Keratinocyte (primary cell): ENCODE measurements at regions not wholly inside any gene's neighbourhood (a gene's known extent, or its start where the extent isn't known, plus 50 kb on each side); places are given as distances from the start of the nearest gene placed in this dataset.

Source experiments
- EZH2 ChIP-seq: IDR thresholded peaks from one replicate; pipeline ENCODE4 v1.6.1; 2012; ENCODE audit warnings: inconsistent platforms, mild to moderate bottlenecking, low read length, moderate library complexity
- TF ChIP-seq, protein P1 (sequence below), 3 experiments: IDR thresholded peaks in 1 of 3; conservative IDR thresholded peaks in 1 of 3; optimal IDR thresholded peaks in 1 of 3; 2 replicates in 2 of 3; 3 replicates in 1 of 3; pipeline versions ENCODE3 to v1.5.1; 2011; ENCODE audit warnings: low read length in 3 of 3, mild to moderate bottlenecking in 3 of 3, moderate library complexity in 2 of 3, control low read depth in 1 of 3, inconsistent platforms in 1 of 3; ENCODE audit not compliant: insufficient read depth in 2 of 3; ENCODE audit errors: extremely low read depth in 1 of 3

DNA sequence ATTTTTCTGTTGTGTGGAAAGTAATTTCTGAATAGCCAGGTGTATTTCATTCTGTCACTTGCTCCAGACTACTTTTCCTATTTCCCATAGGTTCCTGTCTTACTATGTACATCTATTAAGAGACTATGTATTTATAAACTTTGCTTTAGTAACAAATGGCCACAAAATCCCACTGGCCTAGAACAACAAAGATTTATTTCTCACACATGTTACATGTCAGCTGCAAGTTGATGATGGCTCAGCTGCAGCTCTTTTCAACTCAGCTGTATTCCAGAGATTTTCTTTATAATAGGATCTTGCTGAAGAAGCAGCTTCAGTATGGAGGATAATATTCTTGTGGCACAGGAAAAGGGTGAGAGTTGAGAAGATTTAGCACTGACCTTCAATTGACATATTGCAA is 539.6 kb upstream of the LRRC4C start:
- TF ChIP-seq, protein P1, sequence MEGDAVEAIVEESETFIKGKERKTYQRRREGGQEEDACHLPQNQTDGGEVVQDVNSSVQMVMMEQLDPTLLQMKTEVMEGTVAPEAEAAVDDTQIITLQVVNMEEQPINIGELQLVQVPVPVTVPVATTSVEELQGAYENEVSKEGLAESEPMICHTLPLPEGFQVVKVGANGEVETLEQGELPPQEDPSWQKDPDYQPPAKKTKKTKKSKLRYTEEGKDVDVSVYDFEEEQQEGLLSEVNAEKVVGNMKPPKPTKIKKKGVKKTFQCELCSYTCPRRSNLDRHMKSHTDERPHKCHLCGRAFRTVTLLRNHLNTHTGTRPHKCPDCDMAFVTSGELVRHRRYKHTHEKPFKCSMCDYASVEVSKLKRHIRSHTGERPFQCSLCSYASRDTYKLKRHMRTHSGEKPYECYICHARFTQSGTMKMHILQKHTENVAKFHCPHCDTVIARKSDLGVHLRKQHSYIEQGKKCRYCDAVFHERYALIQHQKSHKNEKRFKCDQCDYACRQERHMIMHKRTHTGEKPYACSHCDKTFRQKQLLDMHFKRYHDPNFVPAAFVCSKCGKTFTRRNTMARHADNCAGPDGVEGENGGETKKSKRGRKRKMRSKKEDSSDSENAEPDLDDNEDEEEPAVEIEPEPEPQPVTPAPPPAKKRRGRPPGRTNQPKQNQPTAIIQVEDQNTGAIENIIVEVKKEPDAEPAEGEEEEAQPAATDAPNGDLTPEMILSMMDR (optimal IDR thresholded peaks at IDR 0.05 in 1 of 3, IDR thresholded peaks at IDR 0.05 in 1 of 3, conservative IDR thresholded peaks at IDR 0.05 in 1 of 3; ENCODE audit: extremely low read depth in 1 of 3, insufficient read depth in 2 of 3, low read length in 3 of 3): no peak
- no peak for TF ChIP-seq EZH2
